Limb (tissue), 2 donors: ENCODE measurements at regions not wholly inside any gene's neighbourhood (a gene's known extent, or its start where the extent isn't known, plus 50 kb on each side); places are given as distances from the start of the nearest gene placed in this dataset.
A peak's percentile ranks its signal among the peaks of the same experiment; 100 is the strongest.
"Not testable (repeated sequence)": the region's sequence is repeated elsewhere in the genome, so short reads cannot be mapped to it uniquely, and the experiment has no call there.

Experiments used
- DNase-seq, 2 donors: peaks; one replicate each; pipeline ENCODE4 v3.0.0-alpha.2; 2016; ENCODE audit errors: extremely low spot score in 2 of 2

- no peak for DNase-seq
Measured at GRCh38 chr2:153623020-153623419, 144.5 kb upstream of the RPRM start.

GRCh38 chr2:153626676-153627075 is 148.1 kb upstream of the RPRM start:
- DNase-seq, result no peak

- DNase-seq, result no peak
Measured at GRCh38 chr2:153635494-153635893, 156.9 kb upstream of the RPRM start.

- DNase-seq, result no peak
Measured at GRCh38 chr2:153641046-153641445, 162.5 kb upstream of the RPRM start.

- no peak for DNase-seq
Measured at GRCh38 chr2:153644955-153645354, 166.4 kb upstream of the RPRM start.

GRCh38 chr2:153645599-153645998 is 167.0 kb upstream of the RPRM start:
- DNase-seq, result peak in 1 of 2 donors; percentile 42

GRCh38 chr2:153657651-153658050 is 179.1 kb upstream of the RPRM start:
- no peak for DNase-seq

GRCh38 chr2:153661801-153662200 is 183.2 kb upstream of the RPRM start:
- DNase-seq, result no peak

- no peak for DNase-seq
Measured at GRCh38 chr2:153663371-153663770, 184.8 kb upstream of the RPRM start.

GRCh38 chr2:153664009-153664408 is 185.4 kb upstream of the RPRM start:
- DNase-seq, result not testable (repeated sequence)

GRCh38 chr2:153667475-153667874 is 188.9 kb upstream of the RPRM start:
- DNase-seq, result no peak

GRCh38 chr2:153668923-153669322 is 190.4 kb upstream of the RPRM start:
- DNase-seq, result no peak

- DNase-seq, result no peak
Measured at GRCh38 chr2:153710128-153710527, 161.6 kb upstream of the GALNT13 start.

GRCh38 chr2:153715218-153715850 is 156.4 kb upstream of the GALNT13 start:
- DNase-seq, result no peak

GRCh38 chr2:153717060-153717459 is 154.7 kb upstream of the GALNT13 start:
- no peak for DNase-seq

GRCh38 chr2:153739394-153739793 is 132.3 kb upstream of the GALNT13 start:
- no peak for DNase-seq

GRCh38 chr2:153761936-153762335 is 109.8 kb upstream of the GALNT13 start:
- no peak for DNase-seq

GRCh38 chr2:153766415-153766814 is 105.3 kb upstream of the GALNT13 start:
- no peak for DNase-seq

- no peak for DNase-seq
Measured at GRCh38 chr2:153770359-153770991, 101.2 kb upstream of the GALNT13 start.

GRCh38 chr2:153780241-153780640 is 91.5 kb upstream of the GALNT13 start:
- no peak for DNase-seq

GRCh38 chr2:153786016-153786415 is 85.7 kb upstream of the GALNT13 start:
- DNase-seq, result no peak

- DNase-seq, result no peak
Measured at GRCh38 chr2:153787612-153788011, 84.1 kb upstream of the GALNT13 start.

- no peak for DNase-seq
Measured at GRCh38 chr2:153802671-153803070, 69.1 kb upstream of the GALNT13 start.
